Tibial artery (tissue), 4 donors: ENCODE measurements at regions not wholly inside any gene's neighbourhood (a gene's known extent, or its start where the extent isn't known, plus 50 kb on each side); places are given as distances from the start of the nearest gene placed in this dataset.

Experiments
- DNase-seq, 2 donors: peaks; one replicate each; pipeline ENCODE4 v3.0.0-alpha.2; 2019
- H3K27ac ChIP-seq, 2 donors: fragments of 200-600 bp; sonication (generic) in 1 of 2; 1 replicate in 1 of 2; 2 replicates in 1 of 2; pipeline ENCODE4 v1.5.1; 2018 to 2019; ENCODE audit warnings: mild to moderate bottlenecking in 1 of 2
- H3K27me3 ChIP-seq, 2 donors: fragments of 200-600 bp; sonication (generic) in 1 of 2; one replicate each; pipeline versions ENCODE4 v1.5.1 to v1.6.0; 2016 to 2019
- H3K36me3 ChIP-seq, 3 donors: fragments of 200-600 bp; sonication (generic) in 2 of 3; one replicate each; pipeline ENCODE4 v1.5.1; 2016 to 2019; ENCODE audit warnings: mild to moderate bottlenecking in 2 of 3
- H3K4me1 ChIP-seq, 4 donors: fragments of 200-600 bp; sonication (generic) in 2 of 4; 1 replicate in 3 of 4; 2 replicates in 1 of 4; pipeline ENCODE4 v1.5.1; 2016 to 2019
- H3K4me3 ChIP-seq, 2 donors: fragments of 200-600 bp; sonication (generic) in 1 of 2; 1 replicate in 1 of 2; 2 replicates in 1 of 2; pipeline ENCODE4 v1.5.1; 2018 to 2019; ENCODE audit warnings: mild to moderate bottlenecking in 2 of 2
- H3K9me3 ChIP-seq, 3 donors: fragments of 200-600 bp; sonication (generic) in 1 of 3; one replicate each; pipeline ENCODE4 v1.5.1; 2016 to 2019
- intact Hi-C: fragments of 100-400 bp; cut with DNase I; formaldehyde crosslinking; loops from one replicate; pipeline ENCODE4 v1.15.0; 2023; ENCODE audit warnings: low total_unique reads
- TF ChIP-seq, protein P1 (sequence below), 2 experiments: fragments of 200-600 bp in 1 of 2; fragments of 450-650 bp in 1 of 2; IDR thresholded peaks; one replicate each; pipeline ENCODE4 v1.5.1; 2017 to 2019; ENCODE audit warnings: antibody characterized with exemption in 2 of 2, mild to moderate bottlenecking in 1 of 2, moderate library complexity in 1 of 2

DNA sequence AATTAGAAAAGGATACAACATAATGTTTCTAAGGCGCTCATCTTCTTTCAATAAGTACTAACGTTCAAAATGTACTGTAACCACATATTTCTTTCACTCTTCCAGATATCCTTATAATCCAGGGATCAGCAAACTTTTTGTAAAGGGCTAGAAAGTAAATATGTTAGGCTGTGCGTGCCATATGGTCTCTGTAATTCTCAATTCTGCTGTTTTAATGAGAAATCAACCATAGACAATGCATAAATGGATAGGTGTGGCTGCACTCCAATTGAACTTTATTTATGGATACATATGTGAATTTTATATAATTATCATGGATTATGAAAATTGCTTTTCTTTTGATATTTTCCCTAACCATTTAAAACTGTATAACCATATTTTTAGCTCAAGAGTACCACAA is 459.4 kb downstream of the EPHA4 start:
- intact Hi-C loops, result no loop called here
- no peaks in the 10 kb centered on the region for H3K9me3 ChIP-seq
- H3K4me3 ChIP-seq, result no peak overlapping the region
- DNase-seq, result no peak
- TF ChIP-seq, protein P1, sequence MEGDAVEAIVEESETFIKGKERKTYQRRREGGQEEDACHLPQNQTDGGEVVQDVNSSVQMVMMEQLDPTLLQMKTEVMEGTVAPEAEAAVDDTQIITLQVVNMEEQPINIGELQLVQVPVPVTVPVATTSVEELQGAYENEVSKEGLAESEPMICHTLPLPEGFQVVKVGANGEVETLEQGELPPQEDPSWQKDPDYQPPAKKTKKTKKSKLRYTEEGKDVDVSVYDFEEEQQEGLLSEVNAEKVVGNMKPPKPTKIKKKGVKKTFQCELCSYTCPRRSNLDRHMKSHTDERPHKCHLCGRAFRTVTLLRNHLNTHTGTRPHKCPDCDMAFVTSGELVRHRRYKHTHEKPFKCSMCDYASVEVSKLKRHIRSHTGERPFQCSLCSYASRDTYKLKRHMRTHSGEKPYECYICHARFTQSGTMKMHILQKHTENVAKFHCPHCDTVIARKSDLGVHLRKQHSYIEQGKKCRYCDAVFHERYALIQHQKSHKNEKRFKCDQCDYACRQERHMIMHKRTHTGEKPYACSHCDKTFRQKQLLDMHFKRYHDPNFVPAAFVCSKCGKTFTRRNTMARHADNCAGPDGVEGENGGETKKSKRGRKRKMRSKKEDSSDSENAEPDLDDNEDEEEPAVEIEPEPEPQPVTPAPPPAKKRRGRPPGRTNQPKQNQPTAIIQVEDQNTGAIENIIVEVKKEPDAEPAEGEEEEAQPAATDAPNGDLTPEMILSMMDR (IDR thresholded peaks at IDR 0.05), result no peak
- H3K36me3 ChIP-seq, result no peaks in the 10 kb centered on the region
- no peak overlapping the region for H3K27ac ChIP-seq
- no peaks in the 10 kb centered on the region for H3K4me1 ChIP-seq
- H3K27me3 ChIP-seq, result no peaks in the 10 kb centered on the region

DNA sequence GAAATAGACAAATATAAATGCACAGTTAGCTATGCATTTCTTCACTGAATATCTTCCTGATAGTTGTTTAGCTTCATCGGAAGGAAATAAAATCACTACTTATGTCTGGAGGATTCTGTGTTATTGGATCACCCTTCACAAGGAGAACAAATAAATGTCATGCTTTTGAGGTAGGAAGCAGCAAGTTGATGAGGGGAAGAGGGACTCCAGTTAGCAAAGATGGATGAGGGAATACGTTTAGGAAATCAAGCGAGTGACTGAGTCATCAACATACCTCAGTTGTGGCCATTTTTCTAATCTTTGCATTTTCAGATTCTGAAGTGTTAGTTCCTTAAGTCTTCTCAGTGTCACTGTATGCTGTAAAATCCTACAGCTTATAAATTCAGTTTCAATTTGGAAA is 456.2 kb downstream of the EPHA4 start:
- no peak overlapping the region for H3K27ac ChIP-seq
- no peak for DNase-seq
- H3K9me3 ChIP-seq, result no peaks in the 10 kb centered on the region
- H3K36me3 ChIP-seq, result no peaks in the 10 kb centered on the region
- H3K4me3 ChIP-seq, result no peak overlapping the region
- no peaks in the 10 kb centered on the region for H3K4me1 ChIP-seq
- TF ChIP-seq, protein P1 (IDR thresholded peaks at IDR 0.05), result no peak
- intact Hi-C loops, result no loop called here
- H3K27me3 ChIP-seq, result no peaks in the 10 kb centered on the region

- intact Hi-C loops, result no loop called here
- Histone ChIP-seq H3K4me1 (peaks cover 0 to 3% (median 0%) of the 10 kb centered on the region in 4 donors), H3K4me3 (no peak overlapping the region), H3K27ac (no peak overlapping the region), H3K36me3 (no peaks in the 10 kb centered on the region), H3K27me3 (no peaks in the 10 kb centered on the region), H3K9me3 (no peaks in the 10 kb centered on the region)
- DNase-seq, result no peak
- TF ChIP-seq, protein P1 (IDR thresholded peaks at IDR 0.05), result no peak
These were observed 451.5 kb downstream of the EPHA4 start for GRCh38 chr2:221120643-221121042.

DNA sequence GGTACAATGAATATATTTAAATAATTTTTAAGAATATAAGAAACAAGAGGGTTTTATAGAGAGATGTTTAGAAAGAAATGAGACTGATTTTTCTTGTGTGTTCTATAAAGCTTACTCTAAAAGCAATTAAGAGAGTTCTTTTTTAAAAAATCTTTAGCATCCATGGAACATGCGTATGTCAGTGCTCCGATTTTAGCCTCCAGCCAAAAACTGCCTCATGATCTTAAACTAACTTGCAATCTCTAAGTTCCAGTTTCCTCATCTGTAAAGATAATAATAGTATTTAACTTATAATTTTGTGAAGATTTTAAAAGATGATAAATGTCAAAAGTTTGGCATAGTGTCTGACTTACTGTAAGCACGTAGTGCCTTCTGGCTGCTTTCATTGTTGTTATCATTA is 448.7 kb downstream of the EPHA4 start:
- no peak for DNase-seq
- Histone ChIP-seq H3K27me3 (no peaks in the 10 kb centered on the region), H3K36me3 (no peaks in the 10 kb centered on the region), H3K9me3 (no peaks in the 10 kb centered on the region), H3K4me1 (peaks cover 0 to 3% (median 0%) of the 10 kb centered on the region in 4 donors), H3K4me3 (no peak overlapping the region), H3K27ac (no peak overlapping the region)
- intact Hi-C loops, result no loop called here
- TF ChIP-seq, protein P1 (IDR thresholded peaks at IDR 0.05), result no peak

DNA sequence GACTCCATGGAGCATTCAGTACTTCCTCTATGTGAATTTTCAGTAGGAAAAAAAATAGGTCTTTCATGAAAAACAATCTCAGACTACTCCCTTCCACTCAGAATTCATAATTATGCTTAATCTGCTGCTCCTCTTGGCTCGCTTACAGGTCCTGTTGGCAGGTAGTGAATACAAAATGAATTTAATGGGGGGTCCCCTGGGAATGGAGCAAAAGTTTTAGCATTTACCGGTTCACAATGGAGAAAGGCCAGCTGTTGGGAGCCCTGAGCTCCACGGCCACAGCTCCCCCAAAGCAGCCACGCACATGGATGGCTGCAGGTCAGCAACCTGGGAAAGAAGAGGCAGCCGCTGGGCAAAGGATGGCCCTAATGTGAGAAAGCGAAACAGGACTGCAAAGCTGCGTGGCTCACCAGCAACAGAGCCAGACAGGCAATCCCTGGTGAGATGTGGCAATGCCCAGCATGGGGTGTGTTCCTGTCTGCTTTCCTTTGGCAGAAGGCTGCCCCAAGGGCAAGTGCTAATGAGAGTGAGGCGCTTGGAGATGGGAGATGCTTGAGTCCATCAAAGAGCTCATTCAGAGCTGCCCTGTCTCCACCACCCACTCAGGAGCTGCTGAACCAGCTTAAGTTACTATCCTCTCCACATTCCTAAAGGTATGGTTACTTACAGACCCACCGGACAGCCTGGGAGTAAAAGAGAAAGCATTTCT is 447.4 kb downstream of the EPHA4 start:
- no peak overlapping the region for H3K4me3 ChIP-seq

More for the DNA sequence above, 447.4 kb downstream of the EPHA4 start:
- TF ChIP-seq, protein P1 (IDR thresholded peaks at IDR 0.05), result no peak
- DNase-seq, result no peak
- intact Hi-C loops, result no loop called here
- Histone ChIP-seq H3K27ac (no peak overlapping the region), H3K9me3 (no peaks in the 10 kb centered on the region), H3K27me3 (no peaks in the 10 kb centered on the region), H3K4me1 (peaks cover 0 to 3% (median 0%) of the 10 kb centered on the region in 4 donors), H3K36me3 (no peaks in the 10 kb centered on the region)
